ENCODE measurements at regions not wholly inside any gene's neighbourhood (a gene's known extent, or its start where the extent isn't known, plus 50 kb on each side); places are given as distances from the start of the nearest gene placed in this dataset.

DNA sequence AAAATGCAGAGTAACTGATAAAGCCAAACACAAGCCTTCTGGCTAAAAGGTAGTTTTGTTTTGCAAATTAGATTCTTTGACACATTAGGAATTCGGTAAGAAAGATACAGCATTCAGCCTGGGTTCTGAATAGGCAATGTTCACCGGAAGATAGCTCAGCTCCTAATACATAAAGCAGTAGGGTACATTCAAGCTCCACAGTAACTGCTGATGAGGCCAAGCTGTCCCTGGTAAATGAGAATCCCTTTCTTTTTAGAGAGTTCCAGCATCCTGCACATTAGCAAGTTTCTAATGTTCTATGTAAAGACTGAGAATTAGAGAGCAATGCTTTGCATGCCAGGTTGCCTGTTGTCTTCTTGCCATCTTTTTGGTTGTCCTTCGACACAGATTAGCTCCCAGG is 316.3 kb upstream of the SLC14A2 start:
- TF ChIP-seq, protein P1, sequence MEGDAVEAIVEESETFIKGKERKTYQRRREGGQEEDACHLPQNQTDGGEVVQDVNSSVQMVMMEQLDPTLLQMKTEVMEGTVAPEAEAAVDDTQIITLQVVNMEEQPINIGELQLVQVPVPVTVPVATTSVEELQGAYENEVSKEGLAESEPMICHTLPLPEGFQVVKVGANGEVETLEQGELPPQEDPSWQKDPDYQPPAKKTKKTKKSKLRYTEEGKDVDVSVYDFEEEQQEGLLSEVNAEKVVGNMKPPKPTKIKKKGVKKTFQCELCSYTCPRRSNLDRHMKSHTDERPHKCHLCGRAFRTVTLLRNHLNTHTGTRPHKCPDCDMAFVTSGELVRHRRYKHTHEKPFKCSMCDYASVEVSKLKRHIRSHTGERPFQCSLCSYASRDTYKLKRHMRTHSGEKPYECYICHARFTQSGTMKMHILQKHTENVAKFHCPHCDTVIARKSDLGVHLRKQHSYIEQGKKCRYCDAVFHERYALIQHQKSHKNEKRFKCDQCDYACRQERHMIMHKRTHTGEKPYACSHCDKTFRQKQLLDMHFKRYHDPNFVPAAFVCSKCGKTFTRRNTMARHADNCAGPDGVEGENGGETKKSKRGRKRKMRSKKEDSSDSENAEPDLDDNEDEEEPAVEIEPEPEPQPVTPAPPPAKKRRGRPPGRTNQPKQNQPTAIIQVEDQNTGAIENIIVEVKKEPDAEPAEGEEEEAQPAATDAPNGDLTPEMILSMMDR (IDR thresholded peaks at IDR 0.05): no peak
- TF ChIP-seq ZFX (IDR thresholded peaks at IDR 0.05; ENCODE audit: borderline replicate concordance): no peak

Data from 22Rv1 (cell line).